HepG2 (cell line): ENCODE measurements at regions not wholly inside any gene's neighbourhood (a gene's known extent, or its start where the extent isn't known, plus 50 kb on each side); places are given as distances from the start of the nearest gene placed in this dataset.

Experiments
- GABPB1 ChIP-seq: IDR thresholded peaks from 2 replicates; pipeline ENCODE4 v1.6.1; 2016; ENCODE audit warnings: mild to moderate bottlenecking, missing genetic modification reagents, moderate library complexity, missing compliant biosample characterization
- RFX1 ChIP-seq: fragments of 450-650 bp; IDR thresholded peaks from 2 replicates; pipeline ENCODE4 v1.6.1; 2017
- ZNF138 ChIP-seq: sonication (generic); formaldehyde crosslinking; IDR thresholded peaks from 2 replicates; pipeline ENCODE4 v1.5.0; 2020; ENCODE audit warnings: mild to moderate bottlenecking, low read depth, missing genetic modification reagents

GRCh38 chr15:24862726-24863521 lies 91.9 kb upstream of the SNRPN start:
- TF ChIP-seq RFX1: no peak
- no peak for TF ChIP-seq GABPB1
- TF ChIP-seq ZNF138 (CRISPR knock-in tag): no peak
